ENCODE measurements at regions not wholly inside any gene's neighbourhood (a gene's known extent, or its start where the extent isn't known, plus 50 kb on each side); places are given as distances from the start of the nearest gene placed in this dataset.

- TF ChIP-seq ZNF318 (IDR thresholded peaks at IDR 0.05; ENCODE audit: borderline replicate concordance in 1 of 2, low read depth in 1 of 2) (no peak), PRPF4 (IDR thresholded peaks at IDR 0.05; ENCODE audit: insufficient read depth, low read depth, low read length, poor library complexity, severe bottlenecking) (no peak), SNRNP70 (optimal IDR thresholded peaks at IDR 0.05; ENCODE audit: low read depth, low read length) (no peak)
Observed at GRCh38 chr4:171532968-171533367, 280.2 kb upstream of the GALNTL6 start (continued).

Measured in K562 (cell line).